Activated T-cell treated with anti-CD3 and anti-CD28 coated beads, Interleukin-2, amount 50 U/mL, for 4 hours (primary cell): ENCODE measurements at regions not wholly inside any gene's neighbourhood (a gene's known extent, or its start where the extent isn't known, plus 50 kb on each side); places are given as distances from the start of the nearest gene placed in this dataset.

Experiments
- ATAC-seq, 2 donors: fragments of 200-7000 bp; cut with Tn5 transposase; one replicate each; pipeline ENCODE4 v1.10.0; 2021
- DNase-seq: peaks from one replicate; pipeline ENCODE4 v3.0.0-alpha.2; 2020
- H3K27me3 Mint-ChIP-seq: one replicate; pipeline ENCODE4 v1.8.0; 2021; ENCODE audit warnings: low read depth, mixed read lengths
- H3K36me3 Mint-ChIP-seq: one replicate; pipeline ENCODE4 v1.8.0; 2022; ENCODE audit warnings: mixed read lengths; ENCODE audit not compliant: insufficient read depth
- H3K4me1 Mint-ChIP-seq: one replicate; pipeline ENCODE4 v1.8.0; 2021; ENCODE audit warnings: low read depth, mixed read lengths
- H3K4me3 Mint-ChIP-seq: one replicate; pipeline ENCODE4 v1.8.0; 2021; ENCODE audit warnings: mild to moderate bottlenecking, moderate library complexity, mixed read lengths
- H3K9me3 Mint-ChIP-seq: one replicate; pipeline ENCODE4 v1.8.0; 2021; ENCODE audit warnings: mixed read lengths

DNA sequence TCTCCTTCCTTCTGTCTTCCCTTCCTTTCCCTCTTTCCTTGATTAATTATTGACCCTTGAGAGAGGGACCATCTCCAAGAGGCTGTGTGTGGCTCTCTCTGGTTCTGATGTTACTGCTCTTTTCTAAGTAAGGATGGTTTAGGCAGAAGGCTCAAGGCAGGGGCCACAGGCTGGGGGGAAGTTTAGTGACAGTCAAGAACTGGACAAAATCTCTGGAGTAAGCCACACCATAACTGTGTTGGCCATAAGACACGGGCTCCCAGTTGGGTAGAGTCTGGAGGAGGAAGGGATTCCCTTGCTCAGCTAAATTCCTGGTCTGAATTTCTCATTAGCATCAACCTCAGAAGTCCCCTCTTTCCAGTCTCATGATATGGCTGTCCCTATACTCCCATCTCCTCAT lies 74.7 kb downstream of the BUD13 start:
- Mint-ChIP-seq H3K36me3 (no peaks in the 10 kb centered on the region), H3K4me1 (no peaks in the 10 kb centered on the region), H3K27me3 (peaks cover 13% of the 10 kb centered on the region), H3K4me3 (no peak overlapping the region), H3K9me3 (no peaks in the 10 kb centered on the region)
- ATAC-seq (no peak), DNase-seq (no peak)

DNA sequence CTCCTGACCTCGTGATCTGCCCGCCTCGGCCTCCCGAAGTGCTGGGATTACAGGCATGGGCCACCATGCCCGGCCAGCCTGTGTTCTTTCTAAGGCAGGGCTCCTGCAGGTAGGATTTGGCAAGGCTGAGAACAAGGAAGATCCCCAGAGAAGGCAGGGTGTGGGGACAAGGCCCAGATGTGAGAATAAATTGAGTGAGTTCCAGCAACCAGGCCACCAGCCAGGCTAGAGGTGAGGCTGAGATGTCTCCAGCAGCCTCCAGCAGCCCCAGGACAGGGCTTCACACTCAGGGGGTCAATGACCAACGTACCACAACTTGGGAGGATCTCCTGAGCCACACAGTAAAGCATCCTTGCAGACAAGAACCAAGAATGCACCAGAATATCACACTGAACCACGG lies 75.1 kb downstream of the BUD13 start:
- H3K36me3 Mint-ChIP-seq: no peaks in the 10 kb centered on the region
- ATAC-seq (no peak), DNase-seq (no peak)
- no peaks in the 10 kb centered on the region for H3K4me1 Mint-ChIP-seq
- H3K9me3 Mint-ChIP-seq: no peaks in the 10 kb centered on the region
- H3K27me3 Mint-ChIP-seq: peaks cover 13% of the 10 kb centered on the region
- no peak overlapping the region for H3K4me3 Mint-ChIP-seq

DNA sequence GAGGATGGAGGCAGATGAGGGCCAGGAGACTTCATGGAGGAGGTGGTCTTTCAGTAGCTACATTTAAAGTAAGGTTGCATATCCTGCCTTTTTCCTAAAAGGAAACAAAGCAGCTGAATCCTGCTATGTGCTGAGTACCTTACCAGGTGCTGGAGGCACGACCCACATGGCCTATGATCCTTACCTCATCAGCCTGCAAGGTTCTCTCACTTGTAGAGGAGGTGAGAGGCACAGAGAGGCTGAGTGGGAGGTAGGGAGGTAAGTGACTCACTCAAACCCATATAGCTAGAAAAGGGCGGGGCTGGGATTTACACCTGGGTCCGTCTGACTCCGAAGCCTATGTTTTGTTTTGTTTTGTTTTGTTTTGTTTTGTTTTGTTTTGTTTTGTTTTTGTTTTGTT lies 75.8 kb downstream of the BUD13 start:
- peaks cover 13% of the 10 kb centered on the region for H3K27me3 Mint-ChIP-seq
- no peak for DNase-seq
- H3K4me3 Mint-ChIP-seq: no peak overlapping the region
- no peaks in the 10 kb centered on the region for H3K36me3 Mint-ChIP-seq
- no peaks in the 10 kb centered on the region for H3K4me1 Mint-ChIP-seq
- H3K9me3 Mint-ChIP-seq: no peaks in the 10 kb centered on the region
- ATAC-seq: peak in 1 of 2 donors; percentile 65

DNA sequence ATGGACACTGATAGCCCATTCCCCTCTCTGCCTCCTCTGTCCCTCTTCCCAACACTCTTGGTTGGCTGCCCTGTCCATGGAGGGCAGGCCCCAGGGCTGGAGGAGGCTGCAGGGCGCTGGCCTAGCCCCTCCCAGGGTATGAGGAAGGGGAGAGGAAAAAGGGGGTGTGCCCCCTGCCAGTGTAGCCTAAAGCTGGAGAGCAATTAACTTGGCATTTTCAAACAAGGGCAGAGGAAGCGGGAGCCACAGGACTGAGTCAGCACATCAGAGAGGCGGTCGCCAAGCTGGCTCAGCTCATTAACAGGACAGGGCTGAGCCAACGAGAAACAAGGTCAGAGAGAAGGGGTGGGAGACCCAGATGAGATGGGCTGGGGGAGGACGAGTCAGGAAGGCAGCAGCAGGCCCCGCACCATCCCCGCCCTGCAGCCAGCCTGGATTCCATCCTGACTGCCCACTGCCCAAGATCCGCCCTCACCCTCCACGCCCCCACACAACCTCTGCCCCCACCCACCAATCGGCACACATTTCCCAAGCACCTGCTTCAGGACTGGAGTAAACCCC lies 76.3 kb downstream of the BUD13 start:
- Mint-ChIP-seq H3K36me3 (no peaks in the 10 kb centered on the region), H3K4me3 (no peak overlapping the region), H3K27me3 (peaks cover 13% of the 10 kb centered on the region), H3K9me3 (no peaks in the 10 kb centered on the region), H3K4me1 (no peaks in the 10 kb centered on the region)
- no peak for ATAC-seq
- no peak for DNase-seq

DNA sequence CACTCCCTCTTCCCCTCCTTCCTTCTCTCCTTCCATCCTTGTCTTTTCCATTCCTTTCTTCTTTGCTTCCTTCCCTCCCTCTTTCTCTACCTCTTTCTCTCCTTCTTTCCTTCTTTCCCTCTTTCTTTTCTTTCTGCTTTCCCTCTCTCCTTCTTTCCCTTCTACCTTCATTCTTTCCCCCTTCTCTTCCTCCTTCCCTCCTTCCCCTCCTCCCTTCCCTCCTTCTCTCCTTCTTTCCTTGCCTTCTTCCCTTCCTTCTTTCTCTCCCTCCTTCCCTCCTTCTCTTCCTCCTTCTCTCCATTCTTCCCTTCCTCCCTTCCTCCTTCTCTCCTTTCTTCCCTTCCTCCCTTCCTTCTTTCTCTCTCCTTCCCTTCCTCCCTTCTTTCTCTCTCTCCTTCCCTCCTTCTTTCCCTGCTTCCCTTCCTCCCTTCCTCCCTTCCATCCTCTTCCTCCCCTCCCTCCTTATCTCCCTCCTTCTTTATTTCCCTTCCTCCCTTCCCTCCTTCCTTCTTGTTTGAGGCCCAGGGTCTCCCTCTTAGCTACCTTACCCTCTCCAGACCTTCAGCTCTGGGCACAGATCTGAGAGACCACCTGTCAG lies 77.0 kb downstream of the BUD13 start:
- Mint-ChIP-seq H3K4me3 (no peak overlapping the region), H3K4me1 (no peaks in the 10 kb centered on the region), H3K9me3 (no peaks in the 10 kb centered on the region), H3K36me3 (no peaks in the 10 kb centered on the region), H3K27me3 (peaks cover 13% of the 10 kb centered on the region)
- ATAC-seq: no peak
- no peak for DNase-seq

DNA sequence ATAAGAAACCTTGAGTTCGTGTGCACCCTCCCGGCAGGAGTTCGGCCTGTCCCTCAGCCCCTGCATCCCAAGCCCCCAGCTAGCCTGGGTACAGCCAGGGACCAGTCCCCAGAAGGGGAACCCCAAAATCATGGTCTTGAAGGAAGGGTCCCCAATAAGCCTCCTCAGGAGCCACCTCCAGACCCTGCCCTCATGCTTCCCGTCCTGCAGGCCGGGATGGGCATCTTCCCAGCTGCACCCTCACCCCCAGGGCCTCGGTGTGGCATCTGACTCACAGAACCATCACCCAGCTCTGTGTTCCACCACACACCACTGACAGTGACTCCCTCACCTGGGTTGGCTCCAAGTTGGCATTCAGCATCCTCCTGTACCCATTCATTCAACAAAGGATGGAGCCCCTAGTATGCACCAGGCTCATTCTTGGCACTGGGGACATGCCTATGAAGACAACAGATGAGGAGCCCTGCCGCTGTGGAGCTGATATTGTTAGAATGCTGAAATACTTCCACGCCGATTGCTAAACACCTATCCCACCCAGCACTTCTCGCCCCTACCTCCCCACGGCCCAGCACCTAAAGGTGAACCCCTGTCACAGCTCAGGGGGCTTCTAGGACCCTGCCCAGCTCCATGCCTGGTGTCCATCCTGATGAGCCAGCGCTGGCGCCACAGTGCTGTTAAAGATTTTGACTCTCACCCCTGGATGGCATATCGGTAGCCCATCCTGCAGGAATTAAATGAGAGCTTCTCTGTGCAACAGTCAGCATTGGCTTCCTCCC lies 77.8 kb downstream of the BUD13 start:
- no peak for DNase-seq
- peaks cover 13% of the 10 kb centered on the region for H3K27me3 Mint-ChIP-seq
- H3K4me3 Mint-ChIP-seq: no peak overlapping the region
- H3K36me3 Mint-ChIP-seq: no peaks in the 10 kb centered on the region
- no peak for ATAC-seq
- no peaks in the 10 kb centered on the region for H3K4me1 Mint-ChIP-seq
- H3K9me3 Mint-ChIP-seq: no peaks in the 10 kb centered on the region

DNA sequence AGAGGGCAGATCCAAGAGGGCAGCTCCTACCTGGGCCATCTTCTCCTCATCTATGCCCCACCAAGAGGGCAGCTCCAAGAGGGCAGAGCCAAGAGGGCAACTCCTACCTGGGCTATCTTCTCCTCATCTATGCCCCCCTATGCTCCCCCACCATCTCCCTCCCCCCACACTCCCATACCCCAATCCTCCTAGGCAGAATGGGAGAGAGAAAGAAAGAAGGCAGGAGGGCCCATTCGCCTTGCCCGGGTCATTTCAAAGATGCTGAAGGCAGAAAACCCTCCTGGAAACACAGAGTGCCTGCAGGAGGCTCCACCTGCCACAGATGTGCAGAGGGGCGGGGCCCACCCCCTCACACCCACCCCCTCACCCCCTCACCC lies 78.5 kb downstream of the BUD13 start:
- H3K4me1 Mint-ChIP-seq: no peaks in the 10 kb centered on the region
- no peak for ATAC-seq
- H3K9me3 Mint-ChIP-seq: no peaks in the 10 kb centered on the region
- H3K27me3 Mint-ChIP-seq: peaks cover 11% of the 10 kb centered on the region
- H3K4me3 Mint-ChIP-seq: no peak overlapping the region
- no peak for DNase-seq
- no peaks in the 10 kb centered on the region for H3K36me3 Mint-ChIP-seq

DNA sequence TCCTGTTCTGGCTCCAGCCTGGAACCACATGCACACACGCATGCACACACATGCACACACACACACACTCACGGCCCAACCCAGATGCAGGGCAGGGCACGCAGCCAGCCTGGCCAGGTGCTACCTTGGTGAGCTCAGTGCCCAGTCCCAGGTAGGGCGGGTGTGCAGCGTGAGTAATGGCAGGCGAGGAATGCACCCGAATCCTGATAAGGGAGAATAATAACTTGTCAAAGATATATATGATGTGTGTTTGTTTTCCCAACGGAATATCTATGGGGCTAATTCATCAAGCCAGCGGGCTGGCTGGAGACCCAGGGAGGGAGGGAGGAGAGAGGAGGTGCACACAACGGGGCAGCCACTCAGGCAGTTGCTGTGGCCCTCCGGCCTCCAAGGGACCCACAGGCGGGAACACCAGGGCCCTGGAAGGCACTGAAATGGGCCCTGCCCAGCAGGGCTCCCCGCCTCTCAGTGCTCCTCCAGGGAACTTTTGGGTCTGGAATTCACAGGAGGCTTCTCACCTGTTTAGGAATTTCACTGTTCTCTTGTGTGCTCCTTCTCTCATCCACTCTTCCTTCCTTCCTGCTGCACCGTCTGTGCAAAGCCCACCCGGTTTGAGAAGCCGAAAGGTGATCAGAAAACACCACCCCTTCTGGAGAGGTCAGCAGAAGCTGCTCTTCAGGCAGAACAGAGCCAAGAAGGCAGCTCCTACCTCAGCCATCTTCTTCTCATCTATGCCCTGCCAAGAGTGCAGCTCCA lies 79.0 kb downstream of the BUD13 start:
- Mint-ChIP-seq H3K27me3 (peaks cover 11% of the 10 kb centered on the region), H3K9me3 (no peaks in the 10 kb centered on the region), H3K36me3 (no peaks in the 10 kb centered on the region), H3K4me3 (no peak overlapping the region), H3K4me1 (no peaks in the 10 kb centered on the region)
- no peak for ATAC-seq
- DNase-seq: no peak

DNA sequence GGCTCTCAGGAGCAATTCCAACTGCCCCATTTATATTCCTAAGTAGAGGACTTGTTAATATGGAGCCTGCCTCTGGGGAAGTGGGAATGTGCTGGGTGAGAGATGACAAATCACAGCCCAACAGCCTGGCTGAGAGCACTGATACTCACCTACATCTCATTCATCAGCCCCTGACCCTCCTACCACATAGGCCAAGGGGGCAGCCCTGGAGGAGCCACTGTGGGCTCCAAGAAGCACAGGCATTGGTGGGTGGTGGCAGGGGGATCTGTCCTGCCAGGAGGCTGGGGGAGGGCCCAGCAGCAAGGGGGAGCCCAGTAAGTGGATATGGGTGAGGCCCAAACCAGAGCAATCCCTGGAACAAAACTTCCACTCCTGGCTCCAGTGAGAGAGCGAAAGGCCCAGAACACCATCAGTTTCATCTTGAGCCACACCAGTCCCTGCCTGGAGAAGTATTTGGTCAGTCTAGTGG lies 79.7 kb downstream of the BUD13 start:
- peaks cover 10% of the 10 kb centered on the region for H3K27me3 Mint-ChIP-seq
- H3K4me1 Mint-ChIP-seq: no peaks in the 10 kb centered on the region
- no peak overlapping the region for H3K4me3 Mint-ChIP-seq
- no peaks in the 10 kb centered on the region for H3K36me3 Mint-ChIP-seq
- H3K9me3 Mint-ChIP-seq: no peaks in the 10 kb centered on the region
- no peak for DNase-seq
- ATAC-seq: no peak

DNA sequence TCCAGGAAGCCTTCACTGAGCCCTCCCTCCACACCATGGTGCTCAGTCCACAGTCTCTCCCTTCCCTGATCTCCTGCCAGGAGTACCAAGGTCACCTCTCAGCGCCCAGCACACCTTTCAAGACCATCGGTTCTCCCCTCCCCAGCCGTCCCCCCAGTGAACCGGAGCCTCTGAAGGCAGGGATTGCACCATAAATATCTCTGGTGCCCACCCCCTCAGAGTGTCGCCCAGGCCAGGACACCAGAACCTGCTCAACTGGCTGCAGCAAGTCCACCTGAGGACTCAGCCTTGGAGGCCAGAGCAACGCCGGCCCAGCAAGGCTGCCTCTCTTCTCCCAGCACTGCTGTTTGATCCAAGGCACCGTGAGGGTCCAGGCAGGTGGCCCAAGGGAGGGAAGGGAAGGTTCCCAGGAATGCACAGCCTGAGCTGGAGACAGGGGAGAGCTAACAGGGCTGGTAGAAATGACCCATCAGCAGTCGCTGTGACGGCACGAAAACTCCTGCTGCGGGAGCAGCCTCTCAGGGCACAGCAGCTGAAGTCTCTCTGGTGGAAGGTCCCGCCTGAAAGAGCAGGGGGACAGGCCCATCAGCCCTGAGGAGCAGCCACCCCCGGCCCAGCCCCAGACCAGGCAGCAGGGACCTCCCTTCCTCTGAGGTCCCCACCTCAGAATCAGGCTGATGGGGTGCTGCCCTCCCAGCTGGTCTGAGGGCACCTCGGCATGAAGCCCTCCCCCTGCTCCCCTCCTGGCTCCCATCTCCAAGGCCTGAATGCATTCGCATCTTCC lies 80.3 kb downstream of the BUD13 start:
- DNase-seq (no peak), ATAC-seq (no peak)
- Mint-ChIP-seq H3K36me3 (no peaks in the 10 kb centered on the region), H3K4me3 (no peak overlapping the region), H3K4me1 (no peaks in the 10 kb centered on the region), H3K27me3 (peaks cover 8% of the 10 kb centered on the region), H3K9me3 (no peaks in the 10 kb centered on the region)

DNA sequence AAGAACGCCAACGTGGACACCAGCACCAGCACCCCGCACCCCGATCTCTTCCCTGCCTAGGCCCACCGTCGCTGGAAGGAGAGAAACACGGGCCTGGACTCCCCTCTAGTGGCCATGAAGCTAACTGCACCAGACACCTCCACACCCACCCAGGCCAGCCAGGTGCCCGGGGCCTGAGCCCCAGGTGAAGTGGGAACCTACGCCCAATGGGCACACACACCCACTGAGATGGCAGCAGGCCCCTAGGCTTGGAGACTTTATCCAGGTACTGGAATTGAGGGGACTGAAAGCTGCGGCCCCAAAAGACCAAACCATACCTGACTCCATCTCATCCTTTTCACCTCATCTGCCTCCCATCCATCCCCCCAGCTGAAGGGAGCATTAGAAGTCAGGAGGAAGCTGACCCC lies 81.0 kb downstream of the BUD13 start:
- DNase-seq (peak; percentile 49), ATAC-seq (peak; percentile 79)
- Mint-ChIP-seq H3K27me3 (peaks cover 12% of the 10 kb centered on the region), H3K4me1 (no peaks in the 10 kb centered on the region), H3K36me3 (no peaks in the 10 kb centered on the region), H3K9me3 (no peaks in the 10 kb centered on the region), H3K4me3 (no peak overlapping the region)

DNA sequence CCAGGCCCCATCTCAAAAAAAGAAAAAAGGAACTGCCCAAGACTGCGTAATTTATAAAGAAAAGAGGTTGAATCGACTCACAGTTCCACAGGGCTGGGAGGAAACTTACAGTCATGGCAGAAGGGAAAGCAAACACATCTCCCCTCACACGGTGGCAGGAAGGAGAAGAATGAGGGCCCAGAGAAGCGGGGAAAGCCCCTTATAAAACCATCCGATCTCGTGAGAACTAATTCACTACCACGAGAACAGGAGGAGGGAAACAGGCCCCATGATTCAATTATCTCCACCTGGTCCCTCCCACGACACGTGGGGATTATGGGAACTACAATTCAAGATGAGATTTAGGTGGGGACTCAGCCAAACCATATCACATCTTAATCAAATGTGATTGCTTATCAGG lies 82.2 kb downstream of the BUD13 start:
- H3K9me3 Mint-ChIP-seq: no peaks in the 10 kb centered on the region
- peaks cover 11% of the 10 kb centered on the region for H3K27me3 Mint-ChIP-seq
- H3K4me1 Mint-ChIP-seq: no peaks in the 10 kb centered on the region
- no peak for ATAC-seq
- DNase-seq: no peak
- H3K4me3 Mint-ChIP-seq: no peak overlapping the region
- no peaks in the 10 kb centered on the region for H3K36me3 Mint-ChIP-seq

DNA sequence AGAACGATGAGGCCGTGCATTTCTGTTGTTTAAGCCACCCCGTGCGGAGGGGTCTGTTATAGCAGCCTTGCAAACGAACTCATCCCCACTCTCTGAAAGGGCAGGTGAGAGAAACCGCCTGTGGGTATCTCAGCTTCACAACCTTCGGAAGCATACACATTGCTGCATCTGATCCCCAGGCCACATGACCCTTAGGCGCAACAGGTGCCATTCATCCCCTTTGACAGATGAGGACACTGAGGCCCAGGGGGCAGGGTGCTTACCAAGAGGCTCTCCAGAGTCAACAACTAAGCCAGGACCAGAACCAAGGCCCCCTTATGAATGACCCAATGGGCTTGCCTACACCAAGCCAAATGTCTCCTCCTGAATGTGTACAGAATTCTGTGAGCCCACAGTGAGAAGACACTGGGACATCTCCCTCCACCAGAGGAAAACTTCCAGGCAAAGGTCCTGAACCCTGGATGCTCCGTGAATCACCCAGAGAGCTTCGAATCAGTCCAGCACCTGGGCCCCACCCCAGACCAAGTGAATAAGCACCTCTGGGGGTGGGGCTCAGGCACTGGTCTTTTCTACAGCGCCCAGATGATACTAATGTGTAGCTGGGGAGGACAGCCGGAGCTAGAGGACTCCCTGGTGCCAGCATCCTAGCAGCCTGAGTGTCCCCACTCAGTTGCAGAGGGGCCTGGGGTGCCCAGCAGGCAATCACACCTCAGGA lies 83.2 kb downstream of the BUD13 start:
- DNase-seq: no peak
- Mint-ChIP-seq H3K27me3 (peaks cover 10% of the 10 kb centered on the region), H3K4me1 (no peaks in the 10 kb centered on the region), H3K9me3 (no peaks in the 10 kb centered on the region), H3K36me3 (no peaks in the 10 kb centered on the region), H3K4me3 (no peak overlapping the region)
- no peak for ATAC-seq

DNA sequence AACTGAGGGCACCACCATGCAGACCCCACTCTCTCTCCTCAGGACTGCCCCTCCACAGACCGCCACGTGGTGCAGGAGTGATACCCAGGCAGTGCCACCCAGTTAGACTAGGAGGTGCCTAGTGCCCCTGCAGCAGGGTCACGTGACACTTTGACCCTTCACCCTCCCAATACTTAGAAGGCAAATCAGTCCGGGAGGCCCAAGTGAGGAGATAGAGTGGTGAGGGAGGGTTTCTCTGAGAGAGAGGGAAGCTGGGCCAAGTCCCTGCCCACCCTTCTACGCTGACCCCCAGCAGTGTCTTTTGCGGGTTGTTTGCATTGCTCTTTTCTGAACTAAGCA lies 84.6 kb downstream of the BUD13 start:
- no peak overlapping the region for H3K4me3 Mint-ChIP-seq
- H3K27me3 Mint-ChIP-seq: peaks cover 17% of the 10 kb centered on the region
- H3K9me3 Mint-ChIP-seq: peaks cover 6% of the 10 kb centered on the region
- no peaks in the 10 kb centered on the region for H3K36me3 Mint-ChIP-seq
- DNase-seq (no peak), ATAC-seq (no peak)
- H3K4me1 Mint-ChIP-seq: no peaks in the 10 kb centered on the region
